Ishikawa (cell line): ENCODE measurements at regions not wholly inside any gene's neighbourhood (a gene's known extent, or its start where the extent isn't known, plus 50 kb on each side); places are given as distances from the start of the nearest gene placed in this dataset.

ENCODE experiments used
- CEBPB ChIP-seq: IDR thresholded peaks from 2 replicates; pipeline ENCODE4 v1.6.1; 2012
- CREB1 ChIP-seq: IDR thresholded peaks from 2 replicates; pipeline ENCODE4 v1.6.1; 2012; ENCODE audit warnings: low read depth
- EGR1 ChIP-seq: IDR thresholded peaks from 2 replicates; pipeline ENCODE4 v1.6.1; 2012
- EP300 ChIP-seq: IDR thresholded peaks from 2 replicates; pipeline ENCODE4 v1.6.1; 2012; ENCODE audit warnings: borderline replicate concordance
- FOXM1 ChIP-seq: IDR thresholded peaks from 2 replicates; pipeline ENCODE4 v1.6.1; 2012; ENCODE audit warnings: low read depth, borderline replicate concordance
- MAX ChIP-seq: IDR thresholded peaks from 2 replicates; pipeline ENCODE4 v1.6.1; 2012
- NFIC ChIP-seq: IDR thresholded peaks from 2 replicates; pipeline ENCODE4 v1.6.1; 2012
- RAD21 ChIP-seq: IDR thresholded peaks from 2 replicates; pipeline ENCODE4 v1.6.1; 2012; ENCODE audit warnings: low read depth
- REST ChIP-seq: IDR thresholded peaks from 2 replicates; pipeline ENCODE4 v1.6.1; 2012; ENCODE audit warnings: low read depth, mild to moderate bottlenecking
- TAF1 ChIP-seq: IDR thresholded peaks from 2 replicates; pipeline ENCODE4 v1.6.1; 2012; ENCODE audit warnings: low read depth, mild to moderate bottlenecking
- TCF12 ChIP-seq: IDR thresholded peaks from 2 replicates; pipeline ENCODE4 v1.6.1; 2012; ENCODE audit warnings: low read depth
- TEAD4 ChIP-seq: IDR thresholded peaks from 2 replicates; pipeline ENCODE4 v1.6.1; 2012
- USF1 ChIP-seq: IDR thresholded peaks from 2 replicates; pipeline ENCODE4 v1.6.1; 2012
- YY1 ChIP-seq: IDR thresholded peaks from 2 replicates; pipeline ENCODE4 v1.6.1; 2012; ENCODE audit warnings: low read depth
- ZBTB7A ChIP-seq: IDR thresholded peaks from 2 replicates; pipeline ENCODE4 v1.6.1; 2012; ENCODE audit warnings: low read depth

GRCh38 chr5:35383041-35383440 is 152.8 kb upstream of the PRLR start:
- TF ChIP-seq NFIC (no peak), TCF12 (no peak), EGR1 (no peak), CEBPB (no peak), TAF1 (no peak)

GRCh38 chr5:35377653-35378052 is 147.4 kb upstream of the PRLR start:
- TF ChIP-seq ZBTB7A (no peak), YY1 (no peak), RAD21 (no peak), USF1 (no peak), EP300 (no peak), EGR1 (no peak), TAF1 (no peak), FOXM1 (no peak), CREB1 (no peak), MAX (no peak), NFIC (no peak), TCF12 (no peak), TEAD4 (no peak), REST (no peak), CEBPB (no peak)

GRCh38 chr5:35374584-35374983 is 144.3 kb upstream of the PRLR start:
- TF ChIP-seq YY1 (no peak), EGR1 (no peak), FOXM1 (no peak), USF1 (no peak), NFIC (no peak), ZBTB7A (no peak), RAD21 (no peak), TEAD4 (no peak), EP300 (no peak), CREB1 (no peak), TCF12 (no peak), REST (no peak)

GRCh38 chr5:35373249-35373648 is 143.0 kb upstream of the PRLR start:
- TF ChIP-seq NFIC: no peak
- no peak for TF ChIP-seq EGR1
- no peak for TF ChIP-seq TEAD4
- no peak for TF ChIP-seq MAX
- TF ChIP-seq RAD21: no peak
- TF ChIP-seq CEBPB: no peak
- TF ChIP-seq USF1: no peak
- no peak for TF ChIP-seq ZBTB7A
- no peak for TF ChIP-seq EP300
- no peak for TF ChIP-seq REST
- no peak for TF ChIP-seq TAF1
- no peak for TF ChIP-seq YY1
- TF ChIP-seq TCF12: no peak
- no peak for TF ChIP-seq CREB1
